H9 (cell line): ENCODE measurements at regions not wholly inside any gene's neighbourhood (a gene's known extent, or its start where the extent isn't known, plus 50 kb on each side); places are given as distances from the start of the nearest gene placed in this dataset.

Source experiments
- DNase-seq: peaks from one replicate; pipeline ENCODE4 v3.0.0-alpha.2; 2017
- H2AFZ ChIP-seq: one replicate; pipeline ENCODE4 v1.6.1; 2013; ENCODE audit warnings: mild to moderate bottlenecking, low read length, control low read depth, moderate library complexity
- H2AK5ac ChIP-seq: 2 replicates; pipeline ENCODE4 v1.6.1; 2013; ENCODE audit warnings: low read length, control low read depth, mixed read lengths; ENCODE audit not compliant: insufficient read length
- H2BK120ac ChIP-seq: one replicate; pipeline ENCODE4 v1.6.1; 2013; ENCODE audit warnings: low read depth, mild to moderate bottlenecking, low read length, control low read depth, inconsistent platforms; ENCODE audit not compliant: poor library complexity, severe bottlenecking
- H2BK12ac ChIP-seq: 2 replicates; pipeline ENCODE4 v1.6.1; 2013; ENCODE audit warnings: low read length, control low read depth, mixed read lengths, low read depth; ENCODE audit not compliant: insufficient read length
- H2BK15ac ChIP-seq: 2 replicates; pipeline ENCODE4 v1.6.1; 2013; ENCODE audit warnings: low read depth, low read length, control low read depth
- H2BK20ac ChIP-seq: one replicate; pipeline ENCODE4 v1.6.1; 2013; ENCODE audit warnings: low read depth, mild to moderate bottlenecking, low read length, control low read depth, inconsistent platforms; ENCODE audit not compliant: poor library complexity, severe bottlenecking
- H2BK5ac ChIP-seq: 2 replicates; pipeline ENCODE4 v1.6.1; 2013; ENCODE audit warnings: low read length, control low read depth, mixed read lengths; ENCODE audit not compliant: insufficient read length
- H3K14ac ChIP-seq: 2 replicates; pipeline ENCODE4 v1.6.1; 2013; ENCODE audit warnings: low read length, control low read depth; ENCODE audit not compliant: insufficient read depth
- H3K18ac ChIP-seq: 2 replicates; pipeline ENCODE4 v1.6.1; 2013; ENCODE audit warnings: low read depth, mild to moderate bottlenecking, mixed read lengths, low read length, control low read depth; ENCODE audit not compliant: insufficient read length
- H3K23ac ChIP-seq: 2 replicates; pipeline ENCODE4 v1.6.1; 2013; ENCODE audit warnings: low read length, control low read depth, mixed read lengths, low read depth; ENCODE audit not compliant: insufficient read length
- H3K23me2 ChIP-seq: 2 replicates; pipeline ENCODE4 v1.6.1; 2013; ENCODE audit warnings: low read depth, mild to moderate bottlenecking, mixed read lengths, low read length, control low read depth; ENCODE audit not compliant: insufficient read length, poor library complexity, severe bottlenecking
- H3K27ac ChIP-seq: 2 replicates; pipeline ENCODE4 v1.5.1; 2013; ENCODE audit warnings: low read length, control low read depth, mixed read lengths, low read depth; ENCODE audit not compliant: insufficient read length
- H3K27me3 ChIP-seq: 2 replicates; pipeline ENCODE4 v1.6.1; 2013; ENCODE audit warnings: low read length, control low read depth, inconsistent platforms; ENCODE audit not compliant: insufficient read depth
- H3K4ac ChIP-seq: 2 replicates; pipeline ENCODE4 v1.6.1; 2013; ENCODE audit warnings: low read depth, mild to moderate bottlenecking, control low read depth, inconsistent platforms, low read length, moderate library complexity
- H3K4me1 ChIP-seq: 2 replicates; pipeline ENCODE4 v1.6.1; 2013; ENCODE audit warnings: low read length, control low read depth, inconsistent platforms; ENCODE audit not compliant: insufficient read depth
- H3K4me2 ChIP-seq: 2 replicates; pipeline ENCODE4 v1.6.1; 2013; ENCODE audit warnings: low read length, control low read depth, mixed read lengths; ENCODE audit not compliant: insufficient read length, insufficient read depth
- H3K56ac ChIP-seq: 2 replicates; pipeline ENCODE4 v1.6.1; 2013; ENCODE audit warnings: low read depth, mild to moderate bottlenecking, mixed read lengths, low read length, control low read depth; ENCODE audit not compliant: insufficient read length
- H3K79me1 ChIP-seq: 2 replicates; pipeline ENCODE4 v1.6.1; 2013; ENCODE audit warnings: low read depth, mild to moderate bottlenecking, moderate library complexity, low read length, control low read depth, inconsistent platforms; ENCODE audit not compliant: insufficient read depth, poor library complexity, severe bottlenecking
- H3K79me2 ChIP-seq: 2 replicates; pipeline ENCODE4 v1.6.1; 2013; ENCODE audit warnings: low read length, control low read depth, inconsistent platforms; ENCODE audit not compliant: insufficient read depth
- H3K9ac ChIP-seq: 2 replicates; pipeline ENCODE4 v1.6.1; 2013; ENCODE audit warnings: low read length, control low read depth, mixed read lengths; ENCODE audit not compliant: insufficient read length; ENCODE audit errors: extremely low read depth
- H3K9me3 ChIP-seq: one replicate; pipeline ENCODE4 v1.6.1; 2013; ENCODE audit warnings: low read depth, low read length, inconsistent platforms; ENCODE audit not compliant: control insufficient read depth
- H3T11ph ChIP-seq: one replicate; pipeline ENCODE4 v1.6.1; 2013; ENCODE audit warnings: mild to moderate bottlenecking, low read length, control low read depth, inconsistent platforms
- H4K20me1 ChIP-seq: one replicate; pipeline ENCODE4 v1.6.1; 2013; ENCODE audit not compliant: control insufficient read depth, insufficient read length, insufficient read depth
- H4K5ac ChIP-seq: 2 replicates; pipeline ENCODE4 v1.6.1; 2013; ENCODE audit warnings: low read depth, mild to moderate bottlenecking, mixed read lengths, low read length, control low read depth; ENCODE audit not compliant: insufficient read length
- H4K8ac ChIP-seq: replicated peaks from 2 replicates; pipeline ENCODE4 v1.6.1; 2013; ENCODE audit warnings: low read length, control low read depth, mixed read lengths, low read depth; ENCODE audit not compliant: insufficient read length
- H4K91ac ChIP-seq: 2 replicates; pipeline ENCODE4 v1.6.1; 2013; ENCODE audit warnings: low read depth, mild to moderate bottlenecking, moderate library complexity, mixed read lengths, low read length, control low read depth; ENCODE audit not compliant: insufficient read length
- H3K27ac Mint-ChIP-seq, 3 experiments: 2 replicates in 2 of 3; 3 replicates in 1 of 3; pipeline ENCODE4 v1.8.0; 2020 to 2021; ENCODE audit warnings: mixed read lengths in 3 of 3, mild to moderate bottlenecking in 1 of 3, moderate library complexity in 1 of 3
- H3K27me3 Mint-ChIP-seq: 2 replicates; pipeline ENCODE4 v1.8.0; 2021; ENCODE audit warnings: low read depth, mild to moderate bottlenecking, moderate library complexity, mixed read lengths
- H3K36me3 Mint-ChIP-seq, 3 experiments: 2 replicates in 2 of 3; 3 replicates in 1 of 3; pipeline ENCODE4 v1.8.0; 2020 to 2021; ENCODE audit warnings: low read depth in 3 of 3, mixed read lengths in 3 of 3; ENCODE audit not compliant: insufficient read depth in 1 of 3
- H3K4me1 Mint-ChIP-seq, 2 experiments: 2 replicates each; pipeline ENCODE4 v1.8.0; 2020; ENCODE audit warnings: mixed read lengths in 2 of 2
- H3K4me3 Mint-ChIP-seq, 2 experiments: 2 replicates in 1 of 2; 3 replicates in 1 of 2; pipeline ENCODE4 v1.8.0; 2020 to 2021; ENCODE audit warnings: mild to moderate bottlenecking in 2 of 2, mixed read lengths in 2 of 2, moderate library complexity in 1 of 2
- H3K9me3 Mint-ChIP-seq, 2 experiments: 2 replicates in 1 of 2; 3 replicates in 1 of 2; pipeline ENCODE4 v1.8.0; 2020; ENCODE audit warnings: mild to moderate bottlenecking in 2 of 2, mixed read lengths in 2 of 2, moderate library complexity in 1 of 2
- CTCF ChIP-seq: fragments of 200-600 bp; sonication (generic); conservative IDR thresholded peaks from 3 replicates; pipeline ENCODE4 v1.8.0; 2021; ENCODE audit warnings: antibody characterized with exemption, mild to moderate bottlenecking
- WGBS: extraction: QIAGEN DNeasy Blood & Tissue Kit; methylation state at CpG from one replicate; pipeline ENCODE4 v1.1.7; 2013; ENCODE audit warnings: missing lambda C conversion rate, low lambda C conversion rate, mixed read lengths; ENCODE audit not compliant: insufficient read length; ENCODE audit errors: extremely low coverage; 5-methylcytosine and 5-hydroxymethylcytosine counted together

GRCh38 chr11:112665291-112665690 lies 295.9 kb upstream of the NCAM1 start:
- Mint-ChIP-seq H3K4me1 (peaks cover 5 to 10% of the 10 kb centered on the region in 2 experiments; a peak in 2 of 4 replicates), H3K36me3 (no peaks in the 10 kb centered on the region), H3K27me3 (peaks cover 2% of the 10 kb centered on the region), H3K27ac (no peak overlapping the region), H3K9me3 (no peaks in the 10 kb centered on the region), H3K4me3 (no peak overlapping the region)
- Histone ChIP-seq H3K18ac (no peak overlapping the region), H3K9ac (no peak overlapping the region), H3K56ac (no peak overlapping the region), H4K91ac (no peak overlapping the region), H3K14ac (no peak overlapping the region), H3K79me2 (no peaks in the 10 kb centered on the region), H2AK5ac (no peak overlapping the region), H2BK12ac (no peak overlapping the region), H3K4ac (no peak overlapping the region), H4K20me1 (no peaks in the 10 kb centered on the region), H3K27ac (no peak overlapping the region), H2BK120ac (no peak overlapping the region), H2BK5ac (no peak overlapping the region), H2BK15ac (no peak overlapping the region), H4K8ac (no peak overlapping the region), H3K4me2 (no peak overlapping the region), H3K23me2 (no peaks in the 10 kb centered on the region), H2BK20ac (no peak overlapping the region), H3K9me3 (no peaks in the 10 kb centered on the region), H2AFZ (no peak overlapping the region), H3K4me1 (no peaks in the 10 kb centered on the region), H3K23ac (no peak overlapping the region), H3T11ph (no peak overlapping the region), H3K79me1 (no peaks in the 10 kb centered on the region), H4K5ac (no peak overlapping the region), H3K27me3 (no peaks in the 10 kb centered on the region)
- WGBS: no CpG with 5 or more reads among the region's 2 CpGs
- DNase-seq: no peak
- TF ChIP-seq CTCF: no peak
